ENCODE measurements at regions not wholly inside any gene's neighbourhood (a gene's known extent, or its start where the extent isn't known, plus 50 kb on each side); places are given as distances from the start of the nearest gene placed in this dataset.

DNA sequence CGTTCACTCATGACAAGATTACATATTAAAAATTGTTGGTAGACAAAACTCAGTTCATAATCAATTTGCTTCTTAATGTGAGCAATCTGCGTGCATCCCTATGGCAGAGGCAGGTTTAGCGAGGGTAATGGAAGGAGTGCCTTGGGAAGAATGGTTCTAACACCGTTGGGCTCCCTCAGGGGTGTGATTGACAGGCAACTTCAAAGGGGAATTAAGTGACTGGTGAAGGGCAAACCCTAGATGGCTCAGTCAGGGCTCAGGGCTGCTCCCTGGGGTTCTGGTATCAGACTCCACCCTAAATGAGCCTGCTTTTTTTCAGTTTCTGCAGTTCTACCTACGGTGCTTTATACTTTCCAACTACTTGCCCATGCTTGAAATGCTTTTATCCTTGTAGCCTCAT lies 419.5 kb upstream of the CELF4 start:
- no peak for DNase-seq

DNA sequence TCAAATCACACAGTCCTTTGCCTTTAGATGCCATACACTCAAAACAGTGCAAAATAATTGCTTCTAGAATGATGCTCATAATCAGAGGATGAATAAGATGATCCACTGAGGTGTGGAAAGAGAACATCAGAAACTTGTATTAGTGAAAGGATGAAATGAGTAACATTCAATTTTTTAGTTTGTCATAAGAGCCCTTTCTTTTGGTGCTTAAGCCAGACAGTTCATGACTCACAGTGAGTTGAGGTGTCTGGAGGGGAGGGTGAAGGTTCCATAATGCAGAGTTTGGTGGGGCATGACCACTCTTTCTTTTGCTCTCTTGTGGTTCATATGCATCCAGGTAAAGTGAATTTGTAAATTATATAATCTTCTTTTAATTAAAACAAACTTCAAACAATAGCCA lies 415.0 kb upstream of the CELF4 start:
- no peak for DNase-seq

DNA sequence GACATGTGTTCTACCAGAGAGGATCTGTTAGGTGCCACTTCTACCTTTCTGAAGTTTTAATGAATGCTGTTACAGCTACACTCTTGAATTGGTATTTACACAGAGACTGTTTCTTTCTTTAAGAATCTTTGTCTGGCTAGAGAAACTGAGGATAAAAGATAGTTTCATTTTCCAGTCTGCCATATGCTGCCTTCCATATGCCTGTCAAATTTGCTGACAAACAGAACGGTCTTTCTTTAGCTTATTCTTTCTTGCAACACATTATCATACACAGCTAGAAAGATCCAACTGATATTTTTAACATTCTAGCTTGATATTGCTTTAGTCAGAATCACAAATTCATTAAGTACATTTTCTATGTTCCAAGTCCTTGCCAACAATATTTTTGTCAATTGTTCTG lies 409.8 kb upstream of the CELF4 start:
- DNase-seq, result no peak

DNA sequence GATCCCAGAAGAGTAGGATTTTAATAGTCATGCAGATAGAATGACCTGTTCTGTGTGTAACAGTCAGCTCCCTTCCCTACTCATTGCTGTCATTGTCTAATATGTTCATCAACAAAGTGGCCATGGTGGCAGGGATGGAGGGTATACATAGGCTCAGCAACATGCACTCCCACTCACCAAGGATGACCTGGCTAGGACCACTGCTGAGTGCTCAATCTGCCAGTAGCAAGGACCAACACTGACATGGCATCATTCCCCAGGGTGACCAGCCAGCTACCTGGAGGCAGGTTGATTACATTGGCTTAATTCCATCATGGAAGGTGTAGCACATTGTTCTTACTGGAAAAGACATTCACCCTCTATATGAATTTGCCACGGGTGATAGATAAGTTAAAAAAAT lies 401.7 kb upstream of the CELF4 start:
- no peak for DNase-seq

DNA sequence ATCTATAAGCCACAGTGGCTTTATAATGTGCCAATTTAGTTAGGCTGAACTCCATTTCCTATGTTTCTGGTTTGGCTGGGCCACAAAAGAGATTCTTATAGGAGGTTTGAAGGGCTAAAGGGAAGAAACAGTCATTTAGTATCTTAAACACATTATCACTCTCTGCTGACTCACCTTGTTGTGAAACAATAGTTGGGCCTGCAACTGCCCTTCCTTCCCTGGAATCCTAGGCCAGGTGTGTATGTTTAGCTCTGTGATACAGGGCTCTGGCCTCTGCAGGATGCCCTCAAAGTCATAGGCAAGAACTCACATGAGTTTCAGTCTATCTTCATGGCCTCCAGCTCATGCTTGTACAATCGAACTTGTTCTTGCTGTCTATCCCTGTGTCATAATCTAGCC lies 400.0 kb upstream of the CELF4 start:
- no peak for DNase-seq

DNA sequence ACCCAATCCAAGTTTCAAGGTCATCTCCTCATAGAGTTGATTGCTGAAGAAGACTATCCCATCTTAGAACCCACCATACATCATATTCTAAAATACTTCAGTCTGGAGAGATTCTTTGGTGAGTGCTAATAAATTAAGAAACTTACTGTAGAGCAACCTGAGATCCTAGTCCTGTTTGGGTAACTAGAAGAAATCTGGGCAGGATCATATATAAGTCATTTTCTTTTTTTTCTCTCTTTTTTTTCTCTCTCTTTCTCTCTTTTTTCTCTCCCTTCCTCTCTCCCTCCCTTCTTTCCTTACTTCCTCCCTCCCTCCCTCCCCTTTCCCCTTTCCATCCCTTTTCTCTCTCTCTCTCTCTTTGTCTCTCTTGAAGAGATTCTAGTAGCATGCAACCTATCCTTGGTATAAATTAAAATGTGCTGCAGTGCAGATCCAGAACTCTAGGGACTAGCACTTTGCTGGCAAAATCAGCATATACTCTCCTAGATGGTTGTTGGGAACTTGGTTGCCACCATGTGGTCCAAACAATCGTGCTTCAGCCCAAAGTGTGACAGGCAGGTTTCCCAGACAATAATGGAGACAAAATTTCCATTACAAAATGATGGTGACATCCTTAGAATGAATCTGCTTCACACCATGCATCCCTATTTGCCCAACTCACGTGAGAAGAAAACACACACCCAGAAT lies 399.4 kb upstream of the CELF4 start:
- no peak for DNase-seq

DNA sequence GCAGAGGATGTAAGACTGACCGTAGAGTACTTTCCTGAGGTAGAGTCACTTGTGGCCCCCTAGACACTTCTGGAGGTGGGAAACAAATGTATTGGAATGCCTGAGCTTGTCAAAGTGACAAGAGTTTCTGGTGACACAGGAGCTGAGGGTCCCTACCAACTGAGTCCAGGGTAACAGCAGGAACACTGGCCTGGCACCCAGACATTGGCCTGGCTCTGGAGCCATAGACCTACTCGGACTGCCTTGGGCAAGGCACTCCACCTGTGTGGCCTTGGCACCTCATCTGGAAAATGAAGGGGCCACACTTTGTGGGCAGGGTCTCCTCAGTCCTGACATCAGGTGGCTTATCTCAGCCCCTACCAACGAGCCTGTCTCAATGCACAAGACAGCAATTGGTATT lies 398.2 kb upstream of the CELF4 start:
- no peak for DNase-seq

DNA sequence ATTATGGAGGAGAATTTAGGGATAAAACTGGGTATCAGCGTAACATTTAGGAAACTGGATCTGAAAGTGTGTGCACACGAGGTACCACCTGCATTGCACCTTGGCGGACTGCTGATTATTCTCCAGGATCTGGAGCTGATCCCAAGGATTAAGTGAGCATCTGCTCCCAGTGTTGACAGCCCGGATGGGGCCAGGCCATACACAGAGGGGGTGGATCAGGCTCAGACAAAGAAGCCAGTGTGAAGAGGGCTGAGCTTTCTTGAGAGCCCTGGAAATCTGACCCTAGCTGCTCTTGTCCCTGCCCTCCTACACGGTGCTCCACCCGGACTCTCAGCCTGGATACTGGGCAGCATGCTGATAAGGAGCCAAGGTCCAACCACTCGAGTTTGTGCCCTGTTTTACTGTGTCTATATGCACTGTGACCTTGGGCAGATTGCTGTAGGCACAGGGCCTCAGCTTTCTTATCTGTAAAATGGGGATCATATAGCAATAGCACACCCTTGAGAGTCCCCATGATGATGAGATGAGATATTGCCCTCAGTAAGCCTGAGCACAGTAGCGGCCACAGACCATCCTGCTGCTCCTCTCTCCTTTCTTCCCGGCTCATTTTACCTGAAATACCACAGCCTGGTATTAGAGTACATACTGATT lies 396.8 kb upstream of the CELF4 start:
- no peak for DNase-seq

DNA sequence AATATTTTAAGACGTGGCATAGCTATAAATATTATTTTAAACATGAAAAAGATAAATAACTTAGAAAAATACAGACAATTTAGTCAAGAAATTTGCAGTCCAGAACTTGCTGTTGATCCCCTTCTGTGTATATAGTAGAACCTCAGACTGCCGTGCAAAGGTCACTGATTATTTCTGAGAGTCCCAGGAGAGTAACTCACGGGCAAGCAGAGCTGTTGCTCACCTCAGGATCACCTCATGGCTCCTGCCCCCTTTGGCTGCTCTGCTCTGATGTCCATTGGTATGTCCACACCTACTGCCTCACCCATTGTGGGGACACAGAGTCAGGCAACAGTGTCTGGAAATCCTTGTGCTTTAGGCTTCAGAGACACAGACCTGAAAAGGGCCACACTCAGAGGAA lies 392.9 kb upstream of the CELF4 start:
- no peak for DNase-seq

DNA sequence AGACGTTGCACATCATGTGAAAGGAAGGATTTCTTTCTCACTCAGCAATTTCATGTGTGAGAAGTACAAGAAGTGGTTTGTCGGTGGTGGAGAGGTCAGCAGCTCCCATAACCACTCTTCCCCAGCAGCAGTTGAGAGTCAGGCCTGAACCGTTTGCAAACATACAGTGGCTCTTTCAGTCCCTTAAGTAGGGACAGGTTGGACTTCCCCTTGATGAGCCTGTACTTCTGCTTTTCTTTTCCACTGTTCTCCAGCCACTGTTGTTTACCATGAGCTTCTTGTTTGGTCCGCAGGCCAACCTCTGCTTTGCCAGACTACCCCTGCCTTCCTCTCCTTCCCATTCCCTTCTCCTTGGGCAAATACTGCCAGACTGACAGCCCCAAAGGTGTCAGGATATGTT lies 391.3 kb upstream of the CELF4 start:
- no peak for DNase-seq

DNA sequence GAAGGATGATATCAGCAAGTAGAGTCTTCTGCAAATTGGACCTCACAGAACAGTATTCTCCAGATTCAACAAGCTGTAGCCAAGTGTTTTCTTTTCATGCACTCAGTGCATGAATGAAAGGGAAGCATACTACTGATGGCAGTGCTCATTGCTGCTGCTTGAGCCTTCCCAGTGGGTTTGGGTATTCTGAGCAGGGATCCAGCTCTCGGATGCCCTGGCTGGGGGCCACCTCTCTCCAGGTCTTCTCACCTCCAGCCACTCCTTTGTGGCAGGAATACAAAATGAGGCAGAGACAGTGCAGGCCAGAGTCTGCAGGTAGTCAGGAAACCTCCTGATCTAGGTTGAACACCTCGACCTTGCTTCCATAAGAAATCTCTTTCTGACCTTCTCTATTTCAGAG lies 390.4 kb upstream of the CELF4 start:
- DNase-seq, result no peak

DNA sequence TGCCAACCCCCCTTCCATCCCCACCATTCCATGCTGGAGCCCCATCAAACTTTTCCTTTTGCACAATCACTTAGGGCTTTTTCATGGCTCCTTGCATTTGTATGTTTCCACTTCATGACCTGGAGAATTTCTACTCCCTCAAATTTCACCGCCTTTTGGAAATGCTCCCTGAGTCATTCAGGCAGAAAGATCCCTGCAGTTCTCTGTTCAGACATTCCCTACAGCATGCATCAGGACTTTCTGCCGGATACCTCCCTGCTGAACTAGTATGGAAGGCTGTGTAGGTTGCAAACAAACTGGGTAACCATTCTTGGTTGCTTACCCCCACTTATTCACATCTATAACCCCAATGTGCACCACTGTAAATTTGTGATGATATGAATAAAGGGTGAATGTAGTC lies 389.6 kb upstream of the CELF4 start:
- DNase-seq, result no peak

DNA sequence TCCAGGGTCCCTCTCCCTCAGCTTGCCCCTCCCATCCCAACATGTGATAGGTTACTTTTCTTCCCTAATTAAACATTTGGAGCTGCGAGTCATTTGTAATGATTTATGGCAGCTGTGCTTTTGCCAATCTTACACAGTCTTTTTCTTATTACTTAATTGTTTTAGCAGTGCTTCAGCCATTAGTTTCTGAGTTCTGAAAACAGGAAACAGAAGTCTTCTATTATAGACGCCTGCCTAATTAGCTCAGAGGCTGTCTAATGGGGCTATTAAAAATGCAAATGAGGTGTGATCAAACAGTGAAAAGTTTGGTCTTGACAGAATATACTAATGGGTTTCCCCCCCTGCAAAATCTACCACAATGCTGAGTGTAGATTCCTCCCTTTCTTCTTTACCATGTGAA lies 388.3 kb upstream of the CELF4 start:
- DNase-seq, result no peak

DNA sequence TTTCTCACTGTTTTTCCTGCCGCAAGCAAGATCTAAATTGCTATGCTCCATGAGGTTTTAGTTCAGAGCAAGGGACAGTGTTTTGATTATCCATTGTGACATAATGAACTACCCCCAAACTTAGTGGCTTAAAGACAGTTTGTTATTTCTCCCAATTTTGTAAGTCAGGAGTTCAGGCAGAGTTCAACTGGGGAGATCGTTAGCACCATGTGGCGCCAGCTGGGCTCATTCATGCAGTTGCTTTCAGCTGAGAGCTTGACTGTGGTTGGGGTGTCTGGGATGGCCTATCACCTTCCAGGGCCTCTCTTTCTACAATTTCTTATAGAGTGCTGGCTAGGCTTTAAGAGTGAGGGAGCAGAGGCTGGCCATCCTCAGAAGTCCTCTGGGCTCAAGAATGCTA lies 382.9 kb upstream of the CELF4 start:
- no peak for DNase-seq

DNA sequence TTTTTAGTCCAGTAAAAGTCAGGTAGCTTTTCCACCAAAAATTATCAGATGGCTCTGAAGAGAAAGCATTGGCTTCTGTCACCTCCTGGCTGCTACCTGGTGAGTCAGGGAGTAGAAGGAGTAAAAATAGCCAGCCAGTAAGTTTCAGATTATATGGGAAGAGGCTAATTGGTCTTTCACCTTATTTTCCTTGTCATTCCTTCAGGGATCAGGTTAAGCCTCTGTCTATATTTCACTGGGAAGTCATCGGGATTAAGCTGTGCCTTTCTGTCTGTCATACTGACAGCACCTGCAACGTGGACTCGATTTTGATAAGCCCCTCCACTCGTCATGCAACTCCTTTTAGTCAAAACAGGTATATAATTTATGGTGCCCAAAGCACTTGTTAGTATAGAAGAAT lies 380.7 kb upstream of the CELF4 start:
- DNase-seq, result no peak

DNA sequence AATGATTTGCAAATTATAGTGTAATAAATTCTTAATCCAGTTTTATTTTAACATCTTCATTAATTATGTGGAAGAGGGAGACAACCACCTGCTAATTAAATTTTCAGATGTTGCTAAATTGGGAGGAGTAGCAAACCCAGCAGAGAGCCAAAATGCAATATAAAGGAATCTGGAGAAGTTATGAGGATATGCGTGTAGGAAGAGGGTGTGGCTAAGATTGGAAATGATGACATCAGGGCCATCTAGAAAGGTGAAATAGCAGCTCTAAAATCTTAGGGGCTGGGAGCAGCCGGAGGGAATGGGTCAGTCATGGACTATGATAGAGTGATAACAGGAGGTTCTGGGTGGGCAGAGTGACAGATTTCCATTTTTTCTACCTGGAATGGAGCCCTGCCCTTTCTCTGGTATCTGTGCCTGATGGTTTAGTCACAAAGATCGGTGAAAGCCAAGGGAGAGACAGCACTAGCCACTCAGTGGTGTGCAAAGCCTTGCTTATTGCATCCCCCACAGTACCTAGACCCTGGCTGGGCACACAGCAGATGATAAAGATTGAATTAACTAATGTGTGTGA lies 379.2 kb upstream of the CELF4 start:
- no peak for DNase-seq

DNA sequence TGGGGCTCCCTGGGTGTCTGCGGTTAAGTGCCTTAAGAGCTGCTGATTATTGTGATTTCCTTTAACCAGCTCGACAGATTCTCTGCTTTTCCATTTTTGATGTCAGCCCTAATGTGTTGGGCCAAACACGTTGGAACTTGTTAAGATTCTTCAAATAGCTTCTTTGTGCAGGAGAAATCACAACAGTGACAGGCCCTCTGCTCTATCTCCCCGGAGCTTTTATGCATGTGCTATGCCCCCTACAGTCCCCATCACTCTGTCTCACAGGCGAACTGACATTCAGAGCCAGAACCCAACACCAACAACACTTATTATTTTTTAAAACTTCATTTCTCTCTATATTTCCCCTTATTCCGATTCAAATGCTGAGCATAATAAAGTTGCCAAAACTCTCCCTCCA lies 371.7 kb upstream of the CELF4 start:
- no peak for DNase-seq

DNA sequence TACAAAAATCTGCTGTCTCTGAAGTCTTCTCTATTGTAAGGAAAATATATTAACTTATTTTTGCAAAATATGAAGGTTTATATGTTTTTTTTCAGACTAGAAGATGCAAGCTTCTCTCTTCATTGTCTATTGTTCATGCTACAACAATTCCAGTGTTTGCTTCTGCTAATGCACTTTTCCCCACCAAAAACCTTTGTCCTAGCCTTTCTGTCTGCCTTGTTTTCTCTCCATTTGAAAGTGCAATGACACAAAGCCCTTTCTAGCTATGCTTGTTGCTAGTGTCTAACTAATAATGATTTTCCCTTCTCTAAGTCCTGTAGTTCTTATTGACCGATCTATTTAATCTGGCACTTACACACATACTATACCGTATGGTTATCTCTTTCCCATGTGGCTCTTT lies 369.5 kb upstream of the CELF4 start:
- no peak for DNase-seq

DNA sequence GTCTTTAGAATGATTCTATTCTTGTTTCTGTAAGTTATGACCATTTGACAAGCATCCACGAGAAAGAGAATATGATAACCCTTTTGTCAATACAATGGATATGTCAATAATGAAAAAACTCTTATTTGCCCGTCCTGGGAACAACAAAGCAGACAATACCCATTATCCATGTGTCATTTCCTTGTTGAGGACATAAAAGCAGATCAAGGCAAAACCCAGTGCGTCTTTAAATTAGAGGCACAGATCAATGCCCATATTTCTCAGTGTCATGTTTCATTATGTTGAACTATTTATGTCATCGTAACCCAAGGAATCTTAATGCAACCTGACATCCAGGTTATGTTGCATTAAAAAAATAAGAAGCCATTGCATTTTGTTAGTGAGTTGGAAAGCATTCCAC lies 365.0 kb upstream of the CELF4 start:
- DNase-seq, result no peak

DNA sequence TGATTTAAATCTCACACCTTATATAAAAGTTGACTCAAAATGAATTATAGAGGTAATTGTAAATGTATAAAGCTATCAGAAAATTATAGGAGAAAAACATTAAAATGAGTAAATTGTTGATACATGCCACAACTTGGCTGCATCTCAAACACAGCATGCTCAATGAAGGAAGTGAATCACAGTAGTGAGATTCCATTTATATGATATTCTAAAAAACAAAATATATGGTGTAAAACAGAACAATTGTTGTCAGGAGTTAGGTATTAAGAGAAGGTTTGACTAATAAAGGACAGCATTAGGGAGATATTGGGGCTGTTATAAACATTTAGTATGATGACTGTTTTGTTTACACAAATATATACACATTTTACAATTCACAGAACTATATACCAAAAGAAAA lies 356.6 kb upstream of the CELF4 start:
- no peak for DNase-seq

DNA sequence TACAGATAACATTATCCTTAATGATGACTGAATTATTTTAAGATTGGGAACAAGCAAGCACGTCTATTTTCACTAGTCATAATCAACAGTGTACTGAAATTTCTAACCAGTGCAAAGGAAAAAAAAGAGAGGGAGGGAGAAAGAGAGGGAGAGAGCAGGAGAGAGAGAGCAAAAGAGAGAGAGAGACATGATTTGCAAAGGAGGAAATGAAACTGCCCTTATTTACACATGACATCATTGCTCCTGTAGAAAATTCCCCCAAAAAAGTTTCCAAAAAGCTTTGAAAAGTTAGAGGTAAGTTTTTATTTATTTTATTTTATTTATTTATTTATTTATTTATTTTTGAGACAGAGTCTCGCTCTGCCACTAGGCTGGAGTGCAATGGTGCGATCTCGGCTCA lies 355.3 kb upstream of the CELF4 start:
- DNase-seq, result no peak

DNA sequence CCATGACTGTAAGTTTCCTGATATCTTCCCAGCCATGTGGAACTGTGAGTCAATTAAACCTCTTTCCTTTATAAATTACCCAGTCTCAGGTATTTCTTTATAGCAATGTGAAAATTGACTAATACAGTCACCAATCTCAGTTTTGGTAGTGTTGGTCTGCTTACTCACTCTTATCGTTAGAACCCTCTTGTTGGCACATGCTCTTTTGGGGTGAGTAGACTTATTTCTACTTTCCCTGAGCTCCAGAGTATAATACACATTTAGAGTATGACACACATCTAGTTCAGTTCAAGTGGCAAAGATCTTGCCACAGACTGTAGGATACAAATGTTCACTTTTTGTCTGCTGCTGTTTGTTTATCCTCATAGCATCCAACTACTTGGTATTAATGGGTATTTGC lies 347.5 kb upstream of the CELF4 start:
- no peak for DNase-seq

DNA sequence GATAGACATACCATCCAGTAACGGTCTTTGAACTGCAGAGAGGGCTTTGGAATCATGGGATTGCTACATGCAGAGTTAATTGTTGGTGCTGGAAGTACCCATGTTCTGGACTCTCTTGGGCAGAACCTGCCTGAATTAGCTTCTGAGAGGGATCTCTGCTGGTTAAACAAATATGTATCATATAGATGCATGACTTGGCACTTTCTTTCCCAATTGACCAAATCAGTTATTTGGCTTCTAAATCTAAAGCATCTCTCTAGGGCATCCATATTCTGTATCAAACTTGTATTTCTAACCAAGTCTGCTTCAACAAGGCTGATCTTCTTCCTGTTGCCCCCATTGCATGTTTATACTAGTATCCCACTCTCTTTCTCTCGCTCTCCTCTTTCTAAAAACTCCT lies 336.7 kb upstream of the CELF4 start:
- DNase-seq, result no peak

DNA sequence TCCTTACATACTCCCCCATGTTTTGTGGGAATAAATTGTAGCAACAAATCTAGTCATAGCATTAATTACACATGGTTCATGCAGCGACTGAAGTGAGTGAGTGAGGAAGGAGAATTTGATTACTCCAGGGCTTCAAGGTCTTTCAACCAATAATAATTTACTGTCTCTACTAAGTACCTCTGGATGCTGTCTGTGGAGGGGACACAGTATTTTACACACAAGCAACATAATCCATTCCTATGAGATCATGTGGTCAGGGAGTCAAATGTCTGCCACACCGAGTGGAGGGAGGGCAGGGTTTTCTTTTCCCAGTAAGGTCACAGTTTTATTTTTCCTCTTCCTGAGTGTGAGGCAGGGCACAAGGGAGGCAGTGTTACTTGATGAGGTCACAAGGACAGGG lies 334.7 kb upstream of the CELF4 start:
- no peak for DNase-seq

DNA sequence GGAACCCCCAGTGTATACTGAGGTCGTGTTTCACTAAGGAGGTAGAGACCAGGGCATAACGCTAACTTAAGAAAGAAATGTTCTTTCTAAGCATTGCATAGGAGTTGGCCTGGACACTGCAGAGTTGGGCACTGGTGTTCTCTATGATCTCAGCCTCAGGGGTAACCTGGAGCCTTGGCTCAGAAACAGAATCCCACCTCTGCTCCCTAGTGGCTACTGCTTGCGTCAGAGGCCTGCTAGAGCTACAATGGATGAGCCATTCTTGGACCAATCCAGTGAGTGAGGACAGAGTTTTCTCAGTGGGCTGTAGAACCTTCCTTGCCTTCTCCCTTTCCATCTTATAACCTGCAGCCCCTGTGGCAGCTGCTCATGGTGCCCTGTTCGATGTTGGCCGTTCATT lies 324.4 kb upstream of the CELF4 start:
- no peak for DNase-seq

Measured in NCI-H1105 treated with DMSO at 0.1 percent for 48 hours (cell line).